HG02938 (cell line): ENCODE measurements at regions not wholly inside any gene's neighbourhood (a gene's known extent, or its start where the extent isn't known, plus 50 kb on each side); places are given as distances from the start of the nearest gene placed in this dataset.
"Not testable (repeated sequence)": the region's sequence is repeated elsewhere in the genome, so short reads cannot be mapped to it uniquely, and the experiment has no call there.

Experiments
- ATAC-seq: cut with Tn5 transposase; IDR thresholded peaks from one replicate; pipeline ENCODE4 v1.9.1; 2021; ENCODE audit warnings: mild to moderate bottlenecking, moderate library complexity; ENCODE audit not compliant: unreplicated experiment

GRCh38 chr6:80442366-80442765 is 335.9 kb downstream of the BCKDHB start:
- no peak for ATAC-seq

DNA sequence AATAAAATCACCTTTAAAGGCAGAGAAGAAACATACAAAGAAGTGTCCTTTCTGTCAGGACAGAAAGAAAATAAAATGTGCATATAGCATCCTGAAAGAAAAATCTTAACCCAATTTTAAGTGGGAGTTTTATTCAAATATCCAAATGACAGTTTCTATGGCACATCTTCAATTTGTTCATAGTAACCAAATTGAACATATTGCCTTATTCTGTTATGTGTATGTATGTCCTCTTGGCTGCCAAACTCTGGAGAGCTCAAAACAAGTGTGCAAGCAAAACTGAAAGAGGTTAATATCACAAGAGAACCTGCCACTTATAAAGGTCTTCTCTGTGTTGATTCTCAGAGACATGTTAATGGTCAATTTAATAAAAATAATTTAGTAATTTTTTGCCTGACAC is 334.7 kb downstream of the BCKDHB start:
- ATAC-seq = no peak

- ATAC-seq = no peak
Observed at GRCh38 chr6:80440496-80441115, 334.1 kb downstream of the BCKDHB start.

GRCh38 chr6:80439721-80440470 is 333.4 kb downstream of the BCKDHB start:
- ATAC-seq = no peak

DNA sequence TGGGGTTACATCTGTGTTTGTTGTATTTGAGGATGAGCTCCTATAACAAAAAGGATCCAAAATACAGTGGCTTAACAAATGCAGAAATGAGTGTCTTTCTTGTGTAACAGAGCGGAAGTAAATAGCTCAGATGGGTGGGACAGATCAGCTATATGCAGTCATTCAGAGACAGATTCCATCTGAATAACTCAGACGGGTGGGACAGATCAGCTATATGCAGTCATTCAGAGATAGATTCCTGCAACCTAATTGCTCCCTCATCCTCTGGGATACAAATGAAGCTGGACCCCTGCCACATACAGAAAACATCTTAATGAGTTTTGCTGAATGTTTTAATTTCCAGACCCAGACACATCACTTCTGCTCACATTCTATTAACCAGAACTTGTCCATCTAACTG is 332.3 kb downstream of the BCKDHB start:
- no peak for ATAC-seq

DNA sequence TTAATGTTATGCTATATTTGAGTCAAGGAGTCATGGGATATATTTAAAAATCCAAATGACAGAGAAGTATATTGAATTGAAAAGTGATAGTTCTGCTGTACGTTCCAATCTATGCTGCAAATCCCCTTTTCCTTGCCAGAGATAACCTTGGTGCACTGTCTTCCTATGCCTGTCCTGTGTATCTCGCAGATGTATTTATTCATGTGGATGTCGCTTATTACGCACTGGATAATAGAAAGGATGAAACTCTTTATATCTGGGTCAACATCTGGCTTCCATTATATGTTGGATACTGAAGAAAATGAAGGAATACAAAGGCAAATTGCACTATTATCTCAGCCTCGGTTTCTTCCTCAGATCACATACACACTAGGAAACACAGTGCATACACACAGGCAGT is 331.3 kb downstream of the BCKDHB start:
- ATAC-seq = no peak

- ATAC-seq = no peak
Observed at GRCh38 chr6:80437221-80437620, 330.8 kb downstream of the BCKDHB start.

GRCh38 chr6:80436663-80437062 is 330.2 kb downstream of the BCKDHB start:
- ATAC-seq = no peak

GRCh38 chr6:80435457-80435856 is 329.0 kb downstream of the BCKDHB start:
- ATAC-seq = no peak

- no peak for ATAC-seq
Observed at GRCh38 chr6:80434691-80435350, 328.4 kb downstream of the BCKDHB start.

DNA sequence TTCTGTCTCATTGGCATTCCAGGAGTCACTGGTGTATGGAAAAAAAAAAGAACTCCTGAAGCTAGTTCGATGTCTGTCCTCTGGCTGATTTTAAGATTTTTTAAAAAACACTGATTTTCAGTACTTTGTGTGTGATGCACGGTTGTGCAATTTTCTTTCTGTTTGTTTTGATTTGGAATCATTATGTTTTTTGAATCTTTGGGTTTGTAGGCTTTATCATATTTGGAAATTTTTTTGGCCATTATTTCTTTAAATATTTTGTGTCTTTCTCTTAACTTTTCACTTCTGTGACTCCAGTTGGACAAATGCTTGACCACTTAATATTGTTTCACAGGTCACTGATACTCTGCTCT is 327.2 kb downstream of the BCKDHB start:
- ATAC-seq = no peak

DNA sequence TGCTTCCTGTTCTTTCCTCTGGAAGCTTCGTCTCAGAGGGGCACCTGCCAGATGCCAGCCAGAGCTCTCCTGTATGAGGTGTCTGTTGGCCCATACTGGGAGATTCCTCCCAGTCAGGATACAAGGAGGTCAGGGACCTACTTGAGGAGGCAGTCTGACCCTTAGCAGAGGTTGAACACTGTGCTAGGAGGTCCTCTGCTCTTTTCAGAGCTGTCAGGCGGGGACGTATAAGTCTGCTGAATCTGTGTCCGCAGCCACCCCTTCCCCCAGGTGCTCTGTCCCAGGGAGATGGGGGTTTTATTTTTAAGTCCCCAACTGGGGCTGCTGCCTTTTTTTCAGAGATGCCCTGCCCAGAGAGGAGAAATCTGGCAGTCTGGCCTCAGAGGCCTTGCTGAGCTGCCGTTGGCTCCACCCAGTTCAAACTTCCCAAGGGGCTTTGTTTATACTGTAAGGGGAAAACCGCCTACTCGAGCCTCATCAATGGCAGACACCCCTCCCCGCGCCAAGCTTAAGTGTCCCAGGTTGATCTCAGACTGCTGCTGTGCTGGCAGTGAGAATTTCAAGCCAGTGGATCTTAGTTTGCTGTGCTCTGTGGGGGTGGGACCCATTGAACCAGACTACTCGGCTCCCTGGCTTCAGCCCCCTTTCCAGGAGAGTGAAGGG is 326.7 kb downstream of the BCKDHB start:
- ATAC-seq = no peak

DNA sequence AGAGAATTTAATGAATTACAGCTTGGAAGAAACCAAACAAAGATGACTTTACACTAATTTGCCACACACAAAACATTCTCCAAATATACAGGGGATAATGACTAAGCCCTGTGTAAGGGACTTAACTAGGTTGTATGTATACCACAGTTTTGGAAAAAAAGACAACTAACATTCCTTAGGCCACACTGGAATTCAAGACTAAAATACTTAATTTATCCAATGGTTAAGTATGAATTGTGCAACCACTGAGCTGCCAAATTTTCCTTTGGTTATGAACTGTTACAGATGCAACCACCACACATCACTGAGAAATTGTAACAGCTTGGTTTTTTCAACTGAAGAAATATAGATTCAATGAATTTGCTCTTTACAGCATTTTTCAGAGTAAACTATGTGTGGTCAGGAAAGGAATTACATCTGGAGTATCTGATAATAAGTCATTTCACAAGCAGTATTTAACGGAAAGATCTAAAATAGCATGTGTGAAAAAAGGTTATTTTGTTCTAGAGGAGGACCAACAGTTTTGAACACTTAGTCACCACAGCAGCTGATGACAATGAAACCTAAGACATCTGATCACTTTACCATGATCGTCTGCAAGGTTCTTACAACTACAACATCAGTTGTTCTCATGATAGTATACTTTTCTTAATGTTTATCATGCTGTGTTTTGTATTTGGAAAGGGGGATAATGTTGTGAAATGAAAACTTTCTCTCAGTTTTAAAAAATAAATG is 318.8 kb downstream of the BCKDHB start:
- ATAC-seq = no peak

DNA sequence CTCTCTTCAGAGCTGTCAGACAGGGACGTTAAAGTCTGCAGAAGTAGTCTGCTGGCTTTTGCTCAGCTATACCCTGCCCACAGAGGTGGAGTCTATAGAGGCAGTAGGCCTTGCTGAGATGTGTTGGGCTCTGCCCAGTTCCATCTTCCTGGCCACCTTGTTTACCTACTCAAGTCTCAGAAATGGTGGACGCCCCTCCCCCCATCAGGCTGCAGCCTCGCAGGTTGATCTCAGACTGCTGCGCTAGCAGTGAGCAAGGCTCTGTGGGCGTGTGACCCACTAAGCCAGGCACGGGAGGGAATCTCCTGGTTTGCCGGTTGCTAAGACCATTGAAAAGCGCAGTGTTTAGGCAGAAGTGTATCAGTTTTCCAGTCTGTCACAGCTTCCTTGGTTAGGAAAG is 305.0 kb downstream of the BCKDHB start:
- no peak for ATAC-seq

GRCh38 chr6:80407976-80408375 is 301.5 kb downstream of the BCKDHB start:
- not testable (repeated sequence) for ATAC-seq

- ATAC-seq = no peak
Observed at GRCh38 chr6:80404889-80405288, 298.4 kb downstream of the BCKDHB start.

GRCh38 chr6:80403365-80403764 is 296.9 kb downstream of the BCKDHB start:
- ATAC-seq = no peak

DNA sequence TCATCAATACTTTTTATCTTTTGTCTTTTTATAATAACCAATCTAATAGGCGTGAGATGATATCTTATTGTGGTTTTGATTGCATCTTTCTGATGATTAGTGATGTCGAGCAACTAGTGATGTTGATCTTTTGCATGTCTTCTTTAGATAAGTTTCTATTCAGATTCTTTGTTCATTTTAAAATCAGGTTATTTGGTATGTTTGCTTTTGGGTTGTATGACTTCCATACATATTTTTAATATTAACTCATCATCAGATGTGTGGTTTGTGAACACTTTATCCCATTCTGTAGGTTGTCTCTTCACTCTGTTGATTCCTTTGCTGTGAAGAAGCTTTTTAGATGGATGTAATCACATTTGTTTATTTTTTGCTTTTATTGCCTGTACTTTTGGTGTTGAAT is 295.8 kb downstream of the BCKDHB start:
- ATAC-seq = no peak
